ENCODE measurements at regions not wholly inside any gene's neighbourhood (a gene's known extent, or its start where the extent isn't known, plus 50 kb on each side); places are given as distances from the start of the nearest gene placed in this dataset.
"Not testable (repeated sequence)": the region's sequence is repeated elsewhere in the genome, so short reads cannot be mapped to it uniquely, and the experiment has no call there.

- Mint-ChIP-seq H3K27ac (no peak overlapping the region), H3K27me3 (no peaks in the 10 kb centered on the region), H3K36me3 (ENCODE audit: low read depth) (no peaks in the 10 kb centered on the region), H3K4me3 (no peak overlapping the region), H3K4me1 (no peaks in the 10 kb centered on the region)
- H3K9me3 ChIP-seq (ENCODE audit: control insufficient read depth, low read length, poor library complexity, severe bottlenecking), result no peaks in the 10 kb centered on the region
- ATAC-seq (no peak), DNase-seq (no peak)
These were observed 417.1 kb downstream of the TAFA4 start for GRCh38 chr3:68515237-68515636.

GRCh38 chr3:68504201-68504600 is 428.1 kb downstream of the TAFA4 start:
- H3K9me3 ChIP-seq (ENCODE audit: control insufficient read depth, low read length, poor library complexity, severe bottlenecking), result no peaks in the 10 kb centered on the region
- no peak overlapping the region for H3K4me3 Mint-ChIP-seq
- ATAC-seq, result no peak
- DNase-seq, result no peak
- H3K27ac Mint-ChIP-seq, result no peak overlapping the region
- peaks cover 3% of the 10 kb centered on the region for H3K36me3 Mint-ChIP-seq (ENCODE audit: low read depth)
- no peaks in the 10 kb centered on the region for H3K27me3 Mint-ChIP-seq
- no peaks in the 10 kb centered on the region for H3K4me1 Mint-ChIP-seq

GRCh38 chr3:68485845-68486244 is 446.5 kb downstream of the TAFA4 start:
- H3K27ac Mint-ChIP-seq; H3K4me1 Mint-ChIP-seq; ATAC-seq; H3K4me3 Mint-ChIP-seq; H3K27me3 Mint-ChIP-seq; H3K9me3 ChIP-seq (ENCODE audit: control insufficient read depth, low read length, poor library complexity, severe bottlenecking); H3K36me3 Mint-ChIP-seq (ENCODE audit: low read depth); DNase-seq: not testable (repeated sequence)

DNA sequence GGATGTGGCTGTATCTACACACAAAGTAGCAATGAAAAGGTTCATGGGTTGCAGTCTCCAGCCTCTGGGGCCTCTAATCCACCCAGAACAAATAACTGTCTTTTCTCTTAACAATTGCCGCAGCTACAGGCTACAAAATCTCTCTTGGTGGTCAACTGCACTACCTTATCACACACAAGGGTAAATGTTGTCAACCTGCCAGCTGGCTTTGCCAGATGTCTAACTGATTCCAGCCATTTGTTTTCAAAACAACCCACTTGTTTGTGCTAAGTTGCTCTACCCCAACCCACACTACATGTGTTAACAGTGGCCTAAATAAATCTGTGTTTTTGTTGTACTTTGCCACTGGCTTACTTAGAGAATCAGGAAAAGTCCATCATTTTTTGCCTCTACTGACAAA is 447.3 kb downstream of the TAFA4 start:
- no peak for ATAC-seq
- DNase-seq, result no peak
- Mint-ChIP-seq H3K27ac (no peak overlapping the region), H3K36me3 (ENCODE audit: low read depth) (no peaks in the 10 kb centered on the region), H3K4me1 (no peaks in the 10 kb centered on the region), H3K27me3 (no peaks in the 10 kb centered on the region), H3K4me3 (no peak overlapping the region)
- no peaks in the 10 kb centered on the region for H3K9me3 ChIP-seq (ENCODE audit: control insufficient read depth, low read length, poor library complexity, severe bottlenecking)

GRCh38 chr3:68483601-68484000 is 448.7 kb downstream of the TAFA4 start:
- Mint-ChIP-seq H3K4me3 (no peak overlapping the region), H3K4me1 (no peaks in the 10 kb centered on the region), H3K27me3 (no peaks in the 10 kb centered on the region), H3K36me3 (ENCODE audit: low read depth) (no peaks in the 10 kb centered on the region), H3K27ac (no peak overlapping the region)
- no peaks in the 10 kb centered on the region for H3K9me3 ChIP-seq (ENCODE audit: control insufficient read depth, low read length, poor library complexity, severe bottlenecking)
- ATAC-seq (no peak), DNase-seq (no peak)

DNA sequence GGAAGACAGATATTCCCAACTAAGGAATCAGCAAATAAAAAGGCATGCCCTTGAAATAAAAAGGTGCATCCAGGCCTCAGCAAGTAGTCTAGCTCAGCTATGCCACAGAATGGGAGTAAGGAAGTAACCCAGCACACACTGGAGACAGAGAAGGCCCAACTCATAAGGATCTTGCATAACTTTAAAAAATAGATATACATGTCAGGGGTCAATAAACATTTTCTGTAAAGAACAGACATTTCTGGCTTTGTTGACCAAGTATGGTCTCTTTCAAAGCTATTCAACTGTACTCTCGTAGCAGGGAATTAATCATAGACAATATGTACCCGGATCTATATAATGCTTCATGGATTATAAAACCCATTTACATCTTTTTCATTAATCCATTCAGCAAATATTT is 449.3 kb downstream of the TAFA4 start:
- no peak for DNase-seq
- Mint-ChIP-seq H3K27me3 (no peaks in the 10 kb centered on the region), H3K27ac (no peak overlapping the region), H3K4me1 (no peaks in the 10 kb centered on the region), H3K36me3 (ENCODE audit: low read depth) (no peaks in the 10 kb centered on the region), H3K4me3 (no peak overlapping the region)
- H3K9me3 ChIP-seq (ENCODE audit: control insufficient read depth, low read length, poor library complexity, severe bottlenecking), result no peaks in the 10 kb centered on the region
- ATAC-seq, result no peak

DNA sequence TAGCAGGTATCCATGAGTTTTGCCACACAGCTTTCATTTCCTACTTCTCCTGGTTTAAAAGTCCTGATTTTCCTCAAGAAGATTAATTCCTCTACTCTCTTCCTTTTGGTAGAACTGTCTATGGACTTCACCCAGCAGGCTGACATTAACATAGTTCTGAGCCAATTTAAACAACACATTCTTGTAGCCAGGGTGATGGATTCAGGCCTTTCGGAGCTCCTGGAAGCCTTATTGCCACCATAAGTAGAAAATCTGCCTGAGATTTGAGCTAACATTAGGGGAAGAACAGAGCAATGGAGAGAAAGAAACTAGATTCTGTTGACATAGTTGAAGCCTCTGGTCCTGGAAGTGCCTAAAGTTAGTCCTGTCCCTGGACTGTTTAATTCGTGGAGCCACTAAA is 449.8 kb downstream of the TAFA4 start:
- H3K36me3 Mint-ChIP-seq (ENCODE audit: low read depth), result no peaks in the 10 kb centered on the region
- no peaks in the 10 kb centered on the region for H3K9me3 ChIP-seq (ENCODE audit: control insufficient read depth, low read length, poor library complexity, severe bottlenecking)
- H3K27me3 Mint-ChIP-seq, result no peaks in the 10 kb centered on the region
- DNase-seq, result no peak
- H3K4me3 Mint-ChIP-seq, result no peak overlapping the region
- H3K27ac Mint-ChIP-seq, result no peak overlapping the region
- no peaks in the 10 kb centered on the region for H3K4me1 Mint-ChIP-seq
- ATAC-seq, result no peak

GRCh38 chr3:68479779-68480178 is 452.6 kb downstream of the TAFA4 start:
- H3K4me1 Mint-ChIP-seq, result no peaks in the 10 kb centered on the region
- no peak overlapping the region for H3K27ac Mint-ChIP-seq

GRCh38 chr3:68468695-68469375 is 463.5 kb downstream of the TAFA4 start:
- Mint-ChIP-seq H3K27me3 (no peaks in the 10 kb centered on the region), H3K4me1 (no peaks in the 10 kb centered on the region)

More at GRCh38 chr3:68479779-68480178, 452.6 kb downstream of the TAFA4 start:
- DNase-seq, result no peak
- Mint-ChIP-seq H3K4me3 (no peak overlapping the region), H3K36me3 (ENCODE audit: low read depth) (no peaks in the 10 kb centered on the region), H3K27me3 (no peaks in the 10 kb centered on the region)
- no peaks in the 10 kb centered on the region for H3K9me3 ChIP-seq (ENCODE audit: control insufficient read depth, low read length, poor library complexity, severe bottlenecking)
- ATAC-seq, result no peak

GRCh38 chr3:68467465-68467864 is 464.9 kb downstream of the TAFA4 start:
- no peak for ATAC-seq
- Mint-ChIP-seq H3K4me3 (no peak overlapping the region), H3K27me3 (no peaks in the 10 kb centered on the region), H3K36me3 (ENCODE audit: low read depth) (no peaks in the 10 kb centered on the region), H3K27ac (no peak overlapping the region), H3K4me1 (no peaks in the 10 kb centered on the region)
- H3K9me3 ChIP-seq (ENCODE audit: control insufficient read depth, low read length, poor library complexity, severe bottlenecking), result no peaks in the 10 kb centered on the region
- no peak for DNase-seq

More at GRCh38 chr3:68468695-68469375, 463.5 kb downstream of the TAFA4 start:
- ATAC-seq (no peak), DNase-seq (no peak)
- H3K27ac Mint-ChIP-seq, result no peak overlapping the region
- H3K9me3 ChIP-seq (ENCODE audit: control insufficient read depth, low read length, poor library complexity, severe bottlenecking), result no peaks in the 10 kb centered on the region
- no peaks in the 10 kb centered on the region for H3K36me3 Mint-ChIP-seq (ENCODE audit: low read depth)
- no peak overlapping the region for H3K4me3 Mint-ChIP-seq

- H3K27me3 Mint-ChIP-seq, result no peaks in the 10 kb centered on the region
- no peak for ATAC-seq
- H3K4me1 Mint-ChIP-seq, result no peaks in the 10 kb centered on the region
- H3K27ac Mint-ChIP-seq, result no peak overlapping the region
- no peaks in the 10 kb centered on the region for H3K9me3 ChIP-seq (ENCODE audit: control insufficient read depth, low read length, poor library complexity, severe bottlenecking)
- no peaks in the 10 kb centered on the region for H3K36me3 Mint-ChIP-seq (ENCODE audit: low read depth)
- DNase-seq, result no peak
- no peak overlapping the region for H3K4me3 Mint-ChIP-seq
These were observed 473.8 kb downstream of the TAFA4 start for GRCh38 chr3:68458581-68458980.

- DNase-seq, result no peak
- Mint-ChIP-seq H3K4me3 (no peak overlapping the region), H3K27me3 (no peaks in the 10 kb centered on the region), H3K27ac (no peak overlapping the region), H3K36me3 (ENCODE audit: low read depth) (no peaks in the 10 kb centered on the region), H3K4me1 (no peaks in the 10 kb centered on the region)
- no peak for ATAC-seq
- H3K9me3 ChIP-seq (ENCODE audit: control insufficient read depth, low read length, poor library complexity, severe bottlenecking), result no peaks in the 10 kb centered on the region
These were observed 483.6 kb downstream of the TAFA4 start for GRCh38 chr3:68448510-68449383.

- Mint-ChIP-seq H3K36me3 (ENCODE audit: low read depth) (no peaks in the 10 kb centered on the region), H3K27ac (no peak overlapping the region), H3K4me3 (no peak overlapping the region), H3K27me3 (no peaks in the 10 kb centered on the region), H3K4me1 (no peaks in the 10 kb centered on the region)
- ATAC-seq (no peak), DNase-seq (no peak)
- no peaks in the 10 kb centered on the region for H3K9me3 ChIP-seq (ENCODE audit: control insufficient read depth, low read length, poor library complexity, severe bottlenecking)
These were observed 484.5 kb downstream of the TAFA4 start for GRCh38 chr3:68447885-68448284.

DNA sequence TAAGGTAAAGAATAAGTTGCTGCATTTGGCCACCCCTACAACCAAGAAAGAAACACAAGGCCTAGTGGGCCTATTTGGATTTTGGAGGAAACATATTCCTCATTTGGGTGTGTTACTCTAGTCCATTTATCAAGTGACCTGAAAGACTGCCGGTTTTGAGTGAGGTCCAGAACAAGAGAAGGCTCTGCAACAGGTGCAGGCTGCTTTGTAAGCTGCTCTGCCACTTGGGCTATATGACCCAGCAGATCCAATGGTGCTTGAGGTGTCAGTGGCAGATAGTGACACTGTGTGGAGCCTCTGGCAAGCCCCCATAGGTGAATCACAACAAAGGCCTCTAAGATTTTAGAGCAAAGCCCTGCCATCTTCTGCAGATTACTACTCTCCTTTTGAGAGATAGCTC is 491.3 kb downstream of the TAFA4 start:
- Mint-ChIP-seq H3K4me1 (no peaks in the 10 kb centered on the region), H3K4me3 (no peak overlapping the region), H3K27me3 (no peaks in the 10 kb centered on the region), H3K27ac (no peak overlapping the region), H3K36me3 (ENCODE audit: low read depth) (no peaks in the 10 kb centered on the region)
- no peaks in the 10 kb centered on the region for H3K9me3 ChIP-seq (ENCODE audit: control insufficient read depth, low read length, poor library complexity, severe bottlenecking)
- no peak for DNase-seq
- ATAC-seq, result no peak

Measured in T-helper 17 cell (primary cell).